ENCODE measurements at regions not wholly inside any gene's neighbourhood (a gene's known extent, or its start where the extent isn't known, plus 50 kb on each side); places are given as distances from the start of the nearest gene placed in this dataset.

DNA sequence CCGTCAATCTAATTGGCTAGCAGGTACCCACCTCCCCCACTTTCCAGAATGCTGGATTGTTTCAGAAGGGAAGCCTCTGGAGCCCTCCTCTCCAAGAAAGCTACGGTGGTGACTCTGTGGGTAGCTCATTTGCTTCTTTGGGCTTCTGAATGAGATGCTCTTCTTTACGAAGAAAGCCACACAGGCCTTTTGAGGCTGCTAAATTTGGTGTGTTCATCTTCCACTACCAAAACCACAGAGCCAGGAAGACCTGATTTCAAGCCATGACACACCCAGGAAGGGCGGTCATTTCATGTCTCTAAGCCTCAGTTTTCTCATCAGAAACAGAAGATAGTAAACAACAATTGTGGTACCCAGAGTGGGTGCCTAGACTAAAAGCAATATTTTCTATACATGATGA is 901.2 kb downstream of the KCNMA1 start:
- no peak for ATAC-seq
- no peak overlapping the region for H3K9ac ChIP-seq (ENCODE audit: insufficient read depth in 1 of 2, low read depth in 2 of 2, low read length in 2 of 2)
- POLR2A ChIA-PET, result no interaction called here
- no TSS peak for BruUV-seq (replicated peaks)
- FAIRE-seq, result no peak
- no peaks in the 10 kb centered on the region for H3K4me1 ChIP-seq (replicated peaks in 1 of 2; ENCODE audit: control insufficient read depth in 2 of 2, insufficient read depth in 2 of 2, low read length in 2 of 2)
- no peaks in the 10 kb centered on the region for H3K27me3 ChIP-seq (ENCODE audit: control insufficient read depth in 2 of 2, insufficient read depth in 2 of 2, low read length in 2 of 2)
- H3K79me2 ChIP-seq (ENCODE audit: control insufficient read depth, insufficient read depth, low read length), result no peaks in the 10 kb centered on the region
- no peak overlapping the region for H2AFZ ChIP-seq (ENCODE audit: low read depth, low read length)
- no peaks in the 10 kb centered on the region for H3K9me1 ChIP-seq (ENCODE audit: control insufficient read depth, insufficient read depth, low read length)
- CTCF ChIA-PET (ENCODE audit: low intra/inter-chr PET ratio), result no interaction called here
- in situ Hi-C loops (cut with MboI), result no loop called here
- H3K27ac ChIP-seq (ENCODE audit: extremely low read depth, low read depth, low read length), result no peak overlapping the region
- no peaks in the 10 kb centered on the region for H3K9me3 ChIP-seq (replicated peaks; ENCODE audit: control insufficient read depth, insufficient read depth, low read depth, low read length)
- no peaks in the 10 kb centered on the region for H3K36me3 ChIP-seq (ENCODE audit: control insufficient read depth, insufficient read depth, low read length)
- no peaks in the 10 kb centered on the region for H4K20me1 ChIP-seq (replicated peaks; ENCODE audit: control insufficient read depth, insufficient read depth, low read length)
- H3K4me2 ChIP-seq (ENCODE audit: insufficient read depth, low read length), result no peak overlapping the region
- intact Hi-C loops (cut with micrococcal nuclease), result no loop called here
- WGBS (ENCODE audit: insufficient coverage, low coverage, missing lambda C conversion rate), result 0% methylated on average over 4 of the region's 4 CpGs
- H3K4me3 ChIP-seq, result no peak overlapping the region
- no peak for DNase-seq (ENCODE audit: extremely low read depth in 1 of 4, low spot score in 3 of 4)
- TF ChIP-seq THRAP3 (IDR thresholded peaks at IDR 0.05; ENCODE audit: borderline replicate concordance), result no peak
- no peak for TF ChIP-seq ETS2 (tag; IDR thresholded peaks at IDR 0.05; ENCODE audit: borderline replicate concordance, poor library complexity, severe bottlenecking)
- no peak for TF ChIP-seq RHOXF2B (CRISPR knock-in tag; conservative IDR thresholded peaks at IDR 0.05)
- no peak for TF ChIP-seq BRF1 (IDR thresholded peaks at IDR 0.05; ENCODE audit: borderline replicate concordance, extremely low read depth, insufficient read length)
- TF ChIP-seq ZBTB7A (IDR thresholded peaks at IDR 0.05; ENCODE audit: borderline replicate concordance, control insufficient read depth, low read depth, low read length), result no peak
- TF ChIP-seq, protein P1, sequence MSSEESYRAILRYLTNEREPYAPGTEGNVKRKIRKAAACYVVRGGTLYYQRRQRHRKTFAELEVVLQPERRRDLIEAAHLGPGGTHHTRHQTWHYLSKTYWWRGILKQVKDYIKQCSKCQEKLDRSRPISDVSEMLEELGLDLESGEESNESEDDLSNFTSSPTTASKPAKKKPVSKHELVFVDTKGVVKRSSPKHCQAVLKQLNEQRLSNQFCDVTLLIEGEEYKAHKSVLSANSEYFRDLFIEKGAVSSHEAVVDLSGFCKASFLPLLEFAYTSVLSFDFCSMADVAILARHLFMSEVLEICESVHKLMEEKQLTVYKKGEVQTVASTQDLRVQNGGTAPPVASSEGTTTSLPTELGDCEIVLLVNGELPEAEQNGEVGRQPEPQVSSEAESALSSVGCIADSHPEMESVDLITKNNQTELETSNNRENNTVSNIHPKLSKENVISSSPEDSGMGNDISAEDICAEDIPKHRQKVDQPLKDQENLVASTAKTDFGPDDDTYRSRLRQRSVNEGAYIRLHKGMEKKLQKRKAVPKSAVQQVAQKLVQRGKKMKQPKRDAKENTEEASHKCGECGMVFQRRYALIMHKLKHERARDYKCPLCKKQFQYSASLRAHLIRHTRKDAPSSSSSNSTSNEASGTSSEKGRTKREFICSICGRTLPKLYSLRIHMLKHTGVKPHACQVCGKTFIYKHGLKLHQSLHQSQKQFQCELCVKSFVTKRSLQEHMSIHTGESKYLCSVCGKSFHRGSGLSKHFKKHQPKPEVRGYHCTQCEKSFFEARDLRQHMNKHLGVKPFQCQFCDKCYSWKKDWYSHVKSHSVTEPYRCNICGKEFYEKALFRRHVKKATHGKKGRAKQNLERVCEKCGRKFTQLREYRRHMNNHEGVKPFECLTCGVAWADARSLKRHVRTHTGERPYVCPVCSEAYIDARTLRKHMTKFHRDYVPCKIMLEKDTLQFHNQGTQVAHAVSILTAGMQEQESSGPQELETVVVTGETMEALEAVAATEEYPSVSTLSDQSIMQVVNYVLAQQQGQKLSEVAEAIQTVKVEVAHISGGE (CRISPR knock-in tag; IDR thresholded peaks at IDR 0.05), result no peak
- TF ChIP-seq, protein P2, sequence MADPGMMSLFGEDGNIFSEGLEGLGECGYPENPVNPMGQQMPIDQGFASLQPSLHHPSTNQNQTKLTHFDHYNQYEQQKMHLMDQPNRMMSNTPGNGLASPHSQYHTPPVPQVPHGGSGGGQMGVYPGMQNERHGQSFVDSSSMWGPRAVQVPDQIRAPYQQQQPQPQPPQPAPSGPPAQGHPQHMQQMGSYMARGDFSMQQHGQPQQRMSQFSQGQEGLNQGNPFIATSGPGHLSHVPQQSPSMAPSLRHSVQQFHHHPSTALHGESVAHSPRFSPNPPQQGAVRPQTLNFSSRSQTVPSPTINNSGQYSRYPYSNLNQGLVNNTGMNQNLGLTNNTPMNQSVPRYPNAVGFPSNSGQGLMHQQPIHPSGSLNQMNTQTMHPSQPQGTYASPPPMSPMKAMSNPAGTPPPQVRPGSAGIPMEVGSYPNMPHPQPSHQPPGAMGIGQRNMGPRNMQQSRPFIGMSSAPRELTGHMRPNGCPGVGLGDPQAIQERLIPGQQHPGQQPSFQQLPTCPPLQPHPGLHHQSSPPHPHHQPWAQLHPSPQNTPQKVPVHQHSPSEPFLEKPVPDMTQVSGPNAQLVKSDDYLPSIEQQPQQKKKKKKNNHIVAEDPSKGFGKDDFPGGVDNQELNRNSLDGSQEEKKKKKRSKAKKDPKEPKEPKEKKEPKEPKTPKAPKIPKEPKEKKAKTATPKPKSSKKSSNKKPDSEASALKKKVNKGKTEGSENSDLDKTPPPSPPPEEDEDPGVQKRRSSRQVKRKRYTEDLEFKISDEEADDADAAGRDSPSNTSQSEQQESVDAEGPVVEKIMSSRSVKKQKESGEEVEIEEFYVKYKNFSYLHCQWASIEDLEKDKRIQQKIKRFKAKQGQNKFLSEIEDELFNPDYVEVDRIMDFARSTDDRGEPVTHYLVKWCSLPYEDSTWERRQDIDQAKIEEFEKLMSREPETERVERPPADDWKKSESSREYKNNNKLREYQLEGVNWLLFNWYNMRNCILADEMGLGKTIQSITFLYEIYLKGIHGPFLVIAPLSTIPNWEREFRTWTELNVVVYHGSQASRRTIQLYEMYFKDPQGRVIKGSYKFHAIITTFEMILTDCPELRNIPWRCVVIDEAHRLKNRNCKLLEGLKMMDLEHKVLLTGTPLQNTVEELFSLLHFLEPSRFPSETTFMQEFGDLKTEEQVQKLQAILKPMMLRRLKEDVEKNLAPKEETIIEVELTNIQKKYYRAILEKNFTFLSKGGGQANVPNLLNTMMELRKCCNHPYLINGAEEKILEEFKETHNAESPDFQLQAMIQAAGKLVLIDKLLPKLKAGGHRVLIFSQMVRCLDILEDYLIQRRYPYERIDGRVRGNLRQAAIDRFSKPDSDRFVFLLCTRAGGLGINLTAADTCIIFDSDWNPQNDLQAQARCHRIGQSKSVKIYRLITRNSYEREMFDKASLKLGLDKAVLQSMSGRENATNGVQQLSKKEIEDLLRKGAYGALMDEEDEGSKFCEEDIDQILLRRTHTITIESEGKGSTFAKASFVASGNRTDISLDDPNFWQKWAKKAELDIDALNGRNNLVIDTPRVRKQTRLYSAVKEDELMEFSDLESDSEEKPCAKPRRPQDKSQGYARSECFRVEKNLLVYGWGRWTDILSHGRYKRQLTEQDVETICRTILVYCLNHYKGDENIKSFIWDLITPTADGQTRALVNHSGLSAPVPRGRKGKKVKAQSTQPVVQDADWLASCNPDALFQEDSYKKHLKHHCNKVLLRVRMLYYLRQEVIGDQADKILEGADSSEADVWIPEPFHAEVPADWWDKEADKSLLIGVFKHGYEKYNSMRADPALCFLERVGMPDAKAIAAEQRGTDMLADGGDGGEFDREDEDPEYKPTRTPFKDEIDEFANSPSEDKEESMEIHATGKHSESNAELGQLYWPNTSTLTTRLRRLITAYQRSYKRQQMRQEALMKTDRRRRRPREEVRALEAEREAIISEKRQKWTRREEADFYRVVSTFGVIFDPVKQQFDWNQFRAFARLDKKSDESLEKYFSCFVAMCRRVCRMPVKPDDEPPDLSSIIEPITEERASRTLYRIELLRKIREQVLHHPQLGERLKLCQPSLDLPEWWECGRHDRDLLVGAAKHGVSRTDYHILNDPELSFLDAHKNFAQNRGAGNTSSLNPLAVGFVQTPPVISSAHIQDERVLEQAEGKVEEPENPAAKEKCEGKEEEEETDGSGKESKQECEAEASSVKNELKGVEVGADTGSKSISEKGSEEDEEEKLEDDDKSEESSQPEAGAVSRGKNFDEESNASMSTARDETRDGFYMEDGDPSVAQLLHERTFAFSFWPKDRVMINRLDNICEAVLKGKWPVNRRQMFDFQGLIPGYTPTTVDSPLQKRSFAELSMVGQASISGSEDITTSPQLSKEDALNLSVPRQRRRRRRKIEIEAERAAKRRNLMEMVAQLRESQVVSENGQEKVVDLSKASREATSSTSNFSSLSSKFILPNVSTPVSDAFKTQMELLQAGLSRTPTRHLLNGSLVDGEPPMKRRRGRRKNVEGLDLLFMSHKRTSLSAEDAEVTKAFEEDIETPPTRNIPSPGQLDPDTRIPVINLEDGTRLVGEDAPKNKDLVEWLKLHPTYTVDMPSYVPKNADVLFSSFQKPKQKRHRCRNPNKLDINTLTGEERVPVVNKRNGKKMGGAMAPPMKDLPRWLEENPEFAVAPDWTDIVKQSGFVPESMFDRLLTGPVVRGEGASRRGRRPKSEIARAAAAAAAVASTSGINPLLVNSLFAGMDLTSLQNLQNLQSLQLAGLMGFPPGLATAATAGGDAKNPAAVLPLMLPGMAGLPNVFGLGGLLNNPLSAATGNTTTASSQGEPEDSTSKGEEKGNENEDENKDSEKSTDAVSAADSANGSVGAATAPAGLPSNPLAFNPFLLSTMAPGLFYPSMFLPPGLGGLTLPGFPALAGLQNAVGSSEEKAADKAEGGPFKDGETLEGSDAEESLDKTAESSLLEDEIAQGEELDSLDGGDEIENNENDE (IDR thresholded peaks at IDR 0.05; ENCODE audit: low read depth, low read length), result no peak
- no peak for TF ChIP-seq ZKSCAN1 (IDR thresholded peaks at IDR 0.05; ENCODE audit: low read depth, low read length)

Data from K562 (cell line).